ENCODE measurements at regions not wholly inside any gene's neighbourhood (a gene's known extent, or its start where the extent isn't known, plus 50 kb on each side); places are given as distances from the start of the nearest gene placed in this dataset.
"Not testable (repeated sequence)": the region's sequence is repeated elsewhere in the genome, so short reads cannot be mapped to it uniquely, and the experiment has no call there.

GRCh38 chr2:145530653-145531052 is 1010.7 kb upstream of the ZEB2 start:
- no peak for DNase-seq (ENCODE audit: low spot score)

- no peak for DNase-seq (ENCODE audit: low spot score)
These were observed 1004.9 kb upstream of the ZEB2 start for GRCh38 chr2:145524836-145525235.

- no peak for DNase-seq (ENCODE audit: low spot score)
These were observed 1004.4 kb upstream of the ZEB2 start for GRCh38 chr2:145524303-145524702.

- DNase-seq (ENCODE audit: low spot score), result not testable (repeated sequence)
These were observed 999.3 kb upstream of the ZEB2 start for GRCh38 chr2:145519254-145519653.

GRCh38 chr2:145511946-145512345 is 992.0 kb upstream of the ZEB2 start:
- no peak for DNase-seq (ENCODE audit: low spot score)

GRCh38 chr2:145503511-145503910 is 983.6 kb upstream of the ZEB2 start:
- no peak for DNase-seq (ENCODE audit: low spot score)

GRCh38 chr2:145501920-145502319 is 982.0 kb upstream of the ZEB2 start:
- no peak for DNase-seq (ENCODE audit: low spot score)

GRCh38 chr2:145495590-145495989 is 975.7 kb upstream of the ZEB2 start:
- no peak for DNase-seq (ENCODE audit: low spot score)

GRCh38 chr2:145494441-145494840 is 974.5 kb upstream of the ZEB2 start:
- DNase-seq (ENCODE audit: low spot score), result no peak

- DNase-seq (ENCODE audit: low spot score), result no peak
These were observed 968.7 kb upstream of the ZEB2 start for GRCh38 chr2:145488571-145488970.

- no peak for DNase-seq (ENCODE audit: low spot score)
These were observed 964.7 kb upstream of the ZEB2 start for GRCh38 chr2:145484448-145485097.

- no peak for DNase-seq (ENCODE audit: low spot score)
These were observed 963.9 kb upstream of the ZEB2 start for GRCh38 chr2:145483854-145484253.

- DNase-seq (ENCODE audit: low spot score), result no peak
These were observed 961.5 kb upstream of the ZEB2 start for GRCh38 chr2:145481334-145481922.

- DNase-seq (ENCODE audit: low spot score), result no peak
These were observed 944.9 kb upstream of the ZEB2 start for GRCh38 chr2:145464866-145465265.

GRCh38 chr2:145460112-145460511 is 940.2 kb upstream of the ZEB2 start:
- DNase-seq (ENCODE audit: low spot score), result no peak

GRCh38 chr2:145431181-145431951 is 911.4 kb upstream of the ZEB2 start:
- no peak for DNase-seq (ENCODE audit: low spot score)

- DNase-seq (ENCODE audit: low spot score), result no peak
These were observed 903.9 kb upstream of the ZEB2 start for GRCh38 chr2:145423809-145424208.

GRCh38 chr2:145422576-145422975 is 902.7 kb upstream of the ZEB2 start:
- DNase-seq (ENCODE audit: low spot score), result no peak

- DNase-seq (ENCODE audit: low spot score), result no peak
These were observed 901.9 kb upstream of the ZEB2 start for GRCh38 chr2:145421841-145422240.

- no peak for DNase-seq (ENCODE audit: low spot score)
These were observed 896.7 kb upstream of the ZEB2 start for GRCh38 chr2:145416640-145417039.

GRCh38 chr2:145415151-145415550 is 895.2 kb upstream of the ZEB2 start:
- no peak for DNase-seq (ENCODE audit: low spot score)

GRCh38 chr2:145413261-145414030 is 893.5 kb upstream of the ZEB2 start:
- DNase-seq (ENCODE audit: low spot score), result no peak

GRCh38 chr2:145412155-145412554 is 892.2 kb upstream of the ZEB2 start:
- no peak for DNase-seq (ENCODE audit: low spot score)
